ENCODE measurements at regions not wholly inside any gene's neighbourhood (a gene's known extent, or its start where the extent isn't known, plus 50 kb on each side); places are given as distances from the start of the nearest gene placed in this dataset.

GRCh38 chr6:147699140-147699539 lies 190.7 kb downstream of the SAMD5 start:
- no peak for DNase-seq (ENCODE audit: low read depth)
- TF ChIP-seq CTCF (IDR thresholded peaks at IDR 0.05; ENCODE audit: control insufficient read depth, extremely low read depth, insufficient read depth) = no peak

GRCh38 chr6:147699637-147700036 lies 191.1 kb downstream of the SAMD5 start:
- TF ChIP-seq CTCF (IDR thresholded peaks at IDR 0.05; ENCODE audit: control insufficient read depth, extremely low read depth, insufficient read depth) = no peak
- DNase-seq (ENCODE audit: low read depth) = no peak
- no peak overlapping the region for H3K4me3 ChIP-seq (ENCODE audit: low read depth, low read length)

More at GRCh38 chr6:147699140-147699539, 190.7 kb downstream of the SAMD5 start:
- no peak overlapping the region for H3K4me3 ChIP-seq (ENCODE audit: low read depth, low read length)

DNA sequence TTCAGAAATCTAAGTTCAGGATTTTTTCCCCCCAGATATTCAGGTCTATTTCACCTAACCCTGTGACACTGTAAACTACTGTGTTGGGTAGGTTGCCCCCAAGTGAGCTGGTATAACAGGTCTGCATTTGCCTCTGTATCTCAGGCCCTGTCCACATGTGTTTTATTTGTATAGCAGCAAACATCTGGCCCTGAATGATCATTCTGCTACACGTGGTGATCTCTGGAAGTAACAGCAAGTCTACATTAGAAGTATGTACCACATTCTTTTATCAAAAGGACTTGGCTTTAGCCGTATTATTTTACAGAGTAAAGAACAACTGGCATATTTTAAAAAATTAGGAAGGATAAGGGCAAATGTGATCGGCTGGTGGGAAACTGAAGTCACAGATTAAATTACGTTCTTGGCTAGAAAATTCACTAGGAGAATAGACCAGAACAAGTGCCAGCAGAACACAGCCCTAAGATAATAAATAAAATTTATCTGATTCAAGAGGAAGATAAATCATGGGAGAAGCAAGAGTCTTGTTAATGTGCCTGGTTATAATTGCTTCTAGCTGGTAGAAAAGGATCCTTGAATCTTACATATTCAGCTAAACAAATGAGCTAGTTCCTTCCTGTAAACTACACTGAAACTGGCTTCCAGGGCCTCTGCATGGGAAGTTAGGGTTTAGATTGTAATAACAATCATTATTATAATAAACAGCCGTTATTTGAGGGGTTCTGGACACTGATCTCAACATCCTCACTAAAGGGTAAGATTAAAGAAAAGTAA lies 192.1 kb downstream of the SAMD5 start:
- H3K4me3 ChIP-seq (ENCODE audit: low read depth, low read length) = no peak overlapping the region
- no peak for DNase-seq (ENCODE audit: low read depth)
- no peak for TF ChIP-seq CTCF (IDR thresholded peaks at IDR 0.05; ENCODE audit: control insufficient read depth, extremely low read depth, insufficient read depth)

- no peak for TF ChIP-seq CTCF (IDR thresholded peaks at IDR 0.05; ENCODE audit: control insufficient read depth, extremely low read depth, insufficient read depth)
These were observed 196.2 kb downstream of the SAMD5 start for GRCh38 chr6:147704691-147705090.

GRCh38 chr6:147707524-147707923 lies 199.0 kb downstream of the SAMD5 start:
- TF ChIP-seq CTCF (IDR thresholded peaks at IDR 0.05; ENCODE audit: control insufficient read depth, extremely low read depth, insufficient read depth) = no peak
- H3K4me3 ChIP-seq (ENCODE audit: low read depth, low read length) = no peak overlapping the region
- DNase-seq (ENCODE audit: low read depth) = no peak

More at GRCh38 chr6:147704691-147705090, 196.2 kb downstream of the SAMD5 start:
- H3K4me3 ChIP-seq (ENCODE audit: low read depth, low read length) = no peak overlapping the region
- no peak for DNase-seq (ENCODE audit: low read depth)

DNA sequence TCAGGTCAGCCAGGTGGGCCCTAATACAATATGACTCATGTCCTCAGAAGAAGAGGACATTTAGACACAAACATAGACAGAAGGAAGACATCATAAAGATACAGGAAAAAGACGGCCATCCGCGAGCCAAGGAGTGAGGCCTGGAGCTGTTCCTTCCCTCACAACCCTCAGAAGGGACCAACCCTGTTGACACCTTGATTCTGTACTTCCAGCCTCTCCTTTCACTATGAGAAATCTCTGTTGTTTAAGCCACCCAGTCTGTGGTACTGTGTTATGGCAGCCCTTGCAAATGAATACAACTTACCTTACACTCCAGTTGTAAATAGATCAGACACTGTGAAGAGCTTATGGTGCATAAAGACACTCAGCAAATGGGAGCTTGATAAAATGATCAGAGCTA lies 199.7 kb downstream of the SAMD5 start:
- no peak for DNase-seq (ENCODE audit: low read depth)
- TF ChIP-seq CTCF (IDR thresholded peaks at IDR 0.05; ENCODE audit: control insufficient read depth, extremely low read depth, insufficient read depth) = no peak
- H3K4me3 ChIP-seq (ENCODE audit: low read depth, low read length) = no peak overlapping the region

Measured in LNCaP clone FGC (cell line).